Stimulated activated CD8-positive, alpha-beta memory T cell treated with anti-CD3 and anti-CD28 coated beads, Interleukin-4, amount 100 ng/mL, for 24 hours (primary cell): ENCODE measurements at regions not wholly inside any gene's neighbourhood (a gene's known extent, or its start where the extent isn't known, plus 50 kb on each side); places are given as distances from the start of the nearest gene placed in this dataset.

Experiments
- DNase-seq: peaks from one replicate; pipeline ENCODE4 v3.0.0-alpha.2; 2020; ENCODE audit warnings: low read depth

GRCh38 chr1:56073206-56073605, 506.2 kb downstream of the PLPP3 start:
- no peak for DNase-seq

GRCh38 chr1:56072310-56072709, 507.1 kb downstream of the PLPP3 start:
- no peak for DNase-seq

- no peak for DNase-seq
Measured at GRCh38 chr1:56071351-56071750, 508.0 kb downstream of the PLPP3 start.

- DNase-seq, result no peak
Measured at GRCh38 chr1:56070601-56071000, 508.8 kb downstream of the PLPP3 start.

DNA sequence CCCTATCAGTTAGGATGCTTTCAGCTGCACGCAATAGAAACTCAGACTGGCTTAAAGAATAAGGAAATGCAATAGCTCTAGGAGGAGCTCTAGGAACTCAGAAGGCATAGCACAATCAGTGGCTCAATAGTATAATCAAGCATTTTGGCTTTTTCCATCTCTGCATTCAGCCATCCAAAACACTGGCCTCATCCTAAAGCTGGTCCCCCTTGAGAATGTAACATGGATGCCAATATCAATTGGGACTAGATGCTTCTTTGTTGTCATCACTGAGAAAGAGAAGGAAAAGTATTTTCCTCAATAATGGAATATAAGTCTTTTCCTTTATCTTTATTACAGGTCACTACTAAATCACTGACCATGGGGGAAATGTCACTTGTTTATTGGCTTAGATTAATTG, 509.5 kb downstream of the PLPP3 start:
- DNase-seq, result no peak

GRCh38 chr1:56068908-56069307, 510.5 kb downstream of the PLPP3 start:
- no peak for DNase-seq

- no peak for DNase-seq
Measured at GRCh38 chr1:56068210-56068609, 511.2 kb downstream of the PLPP3 start.

DNA sequence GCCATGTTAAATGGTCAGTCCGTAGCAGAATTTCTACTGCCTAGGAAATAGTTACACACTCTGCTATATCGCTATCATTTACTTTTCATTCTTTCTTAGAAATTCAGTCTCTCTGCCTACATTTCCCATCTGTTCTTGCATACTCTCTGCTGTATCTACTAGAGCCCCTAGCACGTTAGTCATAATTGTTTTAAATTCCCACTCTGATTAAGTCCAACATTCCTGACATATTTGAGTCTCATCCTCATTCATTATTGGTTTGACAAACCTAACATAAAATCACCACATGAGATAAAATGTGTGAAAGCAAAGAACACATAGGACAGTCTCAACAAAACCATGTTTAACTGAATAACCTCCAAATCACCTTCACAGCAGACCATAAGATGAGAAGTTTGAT, 513.6 kb downstream of the PLPP3 start:
- DNase-seq, result no peak

DNA sequence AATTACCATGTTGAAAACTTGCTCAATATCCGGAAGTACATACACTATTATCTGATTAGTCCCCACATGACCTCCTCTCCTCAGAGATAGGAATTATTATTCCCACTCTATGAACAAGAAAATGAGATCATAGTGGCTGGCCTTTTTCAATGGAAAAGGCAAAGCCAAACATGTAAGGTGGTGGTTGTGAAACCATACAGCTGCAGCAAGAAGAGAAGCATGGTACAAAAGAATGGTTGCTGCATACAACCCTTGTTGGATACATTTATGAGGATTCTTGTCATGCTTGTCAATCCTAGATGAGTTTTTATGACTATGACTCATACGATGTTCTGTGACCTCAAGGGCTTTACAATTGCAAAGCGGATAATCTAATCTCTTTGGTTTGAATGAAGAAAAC, 514.7 kb downstream of the PLPP3 start:
- DNase-seq, result no peak

DNA sequence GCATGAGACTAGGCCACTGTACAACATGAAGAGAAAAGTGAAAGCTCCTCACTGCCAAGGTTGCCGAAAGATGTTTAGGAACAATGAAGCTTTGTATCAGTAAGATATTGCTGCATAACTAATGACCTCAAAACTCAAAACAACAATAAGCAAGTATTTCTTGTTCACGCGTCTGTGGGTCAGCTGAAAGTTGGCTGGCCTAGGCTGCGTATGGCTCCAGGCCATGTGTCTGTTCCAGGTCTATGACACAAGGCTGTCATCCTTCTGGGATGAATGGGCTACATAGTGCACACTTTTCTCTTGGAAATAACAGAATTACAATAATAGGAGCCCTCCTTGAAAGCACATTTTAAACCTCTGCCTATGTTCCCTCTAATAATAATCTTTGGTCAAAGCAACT, 515.9 kb downstream of the PLPP3 start:
- no peak for DNase-seq

- no peak for DNase-seq
Measured at GRCh38 chr1:56062625-56063024, 516.7 kb downstream of the PLPP3 start.

DNA sequence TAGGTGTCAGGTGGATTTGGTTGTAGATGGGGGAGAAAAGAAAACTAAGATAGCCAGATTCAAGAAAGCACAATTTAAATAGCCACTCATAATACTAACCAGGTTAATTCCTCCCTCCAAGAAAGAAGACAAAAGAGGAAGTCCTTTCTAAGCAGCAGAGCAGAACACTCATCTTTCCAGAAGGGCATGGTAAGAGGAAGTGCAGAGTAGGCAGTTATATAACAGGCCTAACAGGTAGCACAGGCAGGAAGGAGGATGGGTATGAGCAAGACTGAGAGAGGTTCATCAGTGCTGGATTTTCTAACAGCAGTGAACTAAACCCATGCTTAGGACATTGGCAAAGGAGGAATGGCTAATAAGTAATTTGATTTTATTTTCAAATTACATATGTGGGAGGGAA, 517.5 kb downstream of the PLPP3 start:
- DNase-seq, result no peak

- DNase-seq, result no peak
Measured at GRCh38 chr1:56060906-56061305, 518.5 kb downstream of the PLPP3 start.

DNA sequence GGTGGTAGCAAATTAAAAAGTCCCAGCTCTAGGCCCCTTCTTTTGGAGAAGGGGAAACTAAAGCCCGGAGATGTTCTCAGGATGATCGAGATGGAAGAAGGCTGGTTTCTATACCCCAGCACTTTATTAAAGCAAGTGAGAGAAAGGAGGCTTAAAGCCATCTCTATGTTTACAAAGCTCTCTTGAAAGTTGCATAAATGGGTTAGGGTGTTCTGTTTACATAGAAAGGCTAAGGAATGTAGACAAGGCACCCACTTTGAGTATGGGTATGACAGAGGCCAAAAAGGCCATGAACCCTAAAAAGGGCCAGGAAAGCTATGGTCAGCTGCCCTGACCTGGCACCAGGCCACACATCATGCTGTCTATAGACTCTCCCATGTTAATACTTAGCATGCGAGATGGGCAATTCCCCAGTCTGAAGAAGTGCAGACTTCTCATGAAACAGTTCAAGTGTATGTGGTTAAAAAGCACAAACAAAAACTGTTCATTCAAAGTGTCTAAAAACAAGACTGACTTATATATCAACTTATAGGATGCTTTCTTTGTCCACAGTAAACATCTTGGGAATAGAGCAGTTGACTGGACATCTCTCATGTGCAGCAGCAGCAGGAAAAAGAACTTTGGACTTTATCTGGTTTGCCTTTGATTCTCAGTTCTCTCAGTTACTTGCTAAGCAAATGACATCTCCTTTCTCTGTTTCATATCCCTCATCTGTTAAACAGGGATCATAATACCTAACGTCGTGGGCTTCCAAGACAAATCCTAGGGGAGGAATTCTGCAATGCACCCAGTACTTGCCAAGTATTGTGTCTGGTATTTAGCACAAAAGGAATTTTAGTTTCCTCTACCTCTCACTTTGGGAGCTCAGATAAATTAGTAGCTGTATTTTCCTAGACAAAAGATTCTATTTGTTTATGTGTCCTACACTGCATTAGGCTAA, 521.6 kb downstream of the PLPP3 start:
- DNase-seq, result no peak

GRCh38 chr1:56056438-56057287, 522.7 kb downstream of the PLPP3 start:
- DNase-seq, result no peak

- no peak for DNase-seq
Measured at GRCh38 chr1:56054959-56055358, 524.4 kb downstream of the PLPP3 start.

DNA sequence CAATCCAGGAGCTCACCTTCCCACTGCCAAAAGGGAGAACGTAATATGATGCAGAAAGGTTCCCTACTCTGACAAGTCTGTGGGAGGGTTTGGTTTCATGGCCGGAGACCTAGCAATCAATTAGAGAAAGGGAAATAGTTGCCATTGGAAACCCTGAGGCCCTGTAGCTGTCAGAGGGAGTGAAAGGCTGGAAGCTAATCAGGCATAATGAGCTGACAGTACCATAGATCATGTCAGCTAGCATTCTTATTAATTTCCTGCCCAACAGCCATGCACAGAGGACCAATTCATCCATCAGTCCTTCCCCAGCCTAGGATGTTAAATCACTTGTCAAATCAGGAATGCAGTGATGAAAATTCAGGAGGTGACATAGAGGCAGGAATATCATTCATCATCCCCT, 527.3 kb downstream of the PLPP3 start:
- DNase-seq, result no peak

DNA sequence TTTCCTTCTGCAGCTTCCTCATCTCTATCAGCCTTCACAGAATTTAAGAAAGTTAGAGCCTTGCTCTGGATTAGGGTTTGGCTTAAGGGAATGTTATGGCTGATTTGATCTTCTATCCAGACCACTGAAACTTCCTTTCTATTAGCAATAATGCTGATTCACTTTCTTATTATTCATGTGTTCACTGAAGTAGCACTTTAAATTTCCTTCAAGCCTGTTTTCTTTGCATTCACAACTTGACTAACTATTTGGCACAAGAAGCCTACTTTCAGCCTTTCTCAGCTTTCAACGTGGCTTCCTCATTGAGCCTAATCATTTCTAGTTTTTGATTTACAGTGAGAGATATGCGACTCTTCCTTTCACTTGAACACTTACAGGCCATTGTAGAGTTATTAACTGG, 528.5 kb downstream of the PLPP3 start:
- no peak for DNase-seq

GRCh38 chr1:56045477-56045876, 533.9 kb downstream of the PLPP3 start:
- DNase-seq, result no peak

DNA sequence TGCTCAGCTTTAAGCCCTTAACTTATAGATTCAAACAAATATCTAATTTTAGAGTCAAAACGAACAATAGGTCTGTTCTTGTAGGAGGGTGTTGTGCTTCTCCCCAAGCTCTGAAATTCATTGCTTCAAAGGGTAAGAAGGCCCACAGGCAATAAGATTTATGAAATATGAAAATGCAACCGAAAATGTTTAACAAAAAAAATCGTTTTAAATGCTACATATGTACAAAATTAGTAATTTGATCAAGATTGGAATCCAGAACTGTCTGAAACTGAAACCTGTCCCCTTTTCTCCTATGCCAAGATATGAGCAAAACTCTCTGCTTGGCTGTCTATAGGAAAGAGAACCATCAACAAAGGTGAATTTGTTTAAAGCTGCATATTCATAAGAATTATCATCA, 534.3 kb downstream of the PLPP3 start:
- no peak for DNase-seq

DNA sequence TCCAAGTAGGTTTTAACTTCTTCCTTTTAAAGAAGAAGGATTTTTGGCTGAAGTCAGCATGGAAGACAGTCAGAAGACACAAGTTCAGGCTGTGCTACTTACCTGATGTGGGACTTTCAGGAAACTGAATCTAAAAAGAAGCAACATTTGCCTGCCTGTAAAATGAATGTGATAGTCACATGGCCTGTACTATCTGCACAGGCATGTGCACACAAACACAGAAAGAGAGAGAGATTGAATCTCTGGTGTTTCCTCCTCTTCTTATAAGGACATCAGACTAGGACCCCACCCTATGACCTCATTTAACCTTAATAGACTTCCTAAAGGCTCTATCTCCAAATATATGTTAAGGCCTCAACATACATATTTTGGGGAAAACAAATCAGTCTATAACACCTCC, 542.9 kb downstream of the PLPP3 start:
- no peak for DNase-seq

DNA sequence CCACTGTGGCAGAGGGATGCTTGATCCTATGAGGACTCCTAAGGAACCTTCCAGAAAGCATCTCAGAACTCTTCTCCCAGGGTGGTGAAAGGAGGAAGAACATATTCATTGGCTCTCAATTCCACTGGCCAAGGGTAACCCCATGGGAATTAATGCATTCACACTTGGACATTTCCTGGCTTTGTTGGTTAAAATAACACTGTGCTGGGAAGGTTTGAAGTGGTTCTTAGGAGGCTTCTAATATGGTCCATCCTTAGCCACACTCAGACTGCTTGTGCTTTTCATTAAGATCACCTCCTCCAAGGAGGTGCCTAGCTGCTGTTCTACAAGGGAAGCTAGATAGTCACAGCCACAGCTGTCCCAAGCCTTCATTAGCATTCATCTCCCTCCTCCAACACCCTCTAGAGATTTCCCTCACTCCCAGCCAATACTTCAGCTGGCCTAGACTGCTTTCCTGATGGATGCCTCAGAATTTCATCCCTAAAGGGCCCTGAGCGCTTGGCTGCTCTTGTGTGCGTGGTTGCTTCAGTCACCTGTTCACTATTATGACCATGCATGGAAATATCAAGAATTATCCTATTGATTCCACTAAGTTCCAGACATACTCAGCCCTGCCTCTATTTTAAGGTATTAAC, 544.4 kb downstream of the PLPP3 start:
- DNase-seq, result no peak

DNA sequence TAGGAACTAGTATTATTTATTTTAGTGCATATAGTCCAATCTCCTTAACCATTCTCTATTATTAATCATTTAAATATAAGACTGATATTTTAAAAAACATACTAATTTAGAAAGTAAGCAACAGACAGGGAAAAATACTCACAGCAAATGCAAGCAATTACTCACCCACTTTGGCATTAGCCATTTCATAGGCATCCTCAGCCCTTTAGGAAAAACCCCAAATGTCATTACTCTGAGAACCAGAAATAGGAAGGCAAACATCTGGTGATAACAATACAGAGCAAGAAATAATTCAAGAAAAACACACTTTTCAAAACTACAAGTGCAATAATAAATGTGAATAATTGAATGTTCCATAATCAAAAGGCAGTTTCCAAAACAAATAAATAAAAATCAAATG, 545.1 kb downstream of the PLPP3 start:
- DNase-seq, result no peak
